K562 (cell line): ENCODE measurements at regions not wholly inside any gene's neighbourhood (a gene's known extent, or its start where the extent isn't known, plus 50 kb on each side); places are given as distances from the start of the nearest gene placed in this dataset.

ENCODE experiments used
- ATAC-seq: fragments of 200-7000 bp; cut with Tn5 transposase; 3 replicates; pipeline ENCODE4 v1.9.1; 2020; ENCODE audit warnings: moderate library complexity
- BruUV-seq: library from RNA; stranded (reverse); fragments of 400-500 nt; replicated peaks from 2 replicates; lab custom pipeline; 2021; lab: Mats Ljungman, UMichigan
- CTCF ChIA-PET: fragments of 300-600 bp; formaldehyde crosslinking; extraction: SDS; loops from one replicate; lab custom pipeline; 2021; ENCODE audit warnings: low intra/inter-chr PET ratio; lab: Yijun Ruan, JAX
- POLR2A ChIA-PET: fragments of 300-600, 350-650 bp; sonication (Branson Sonifier 250); formaldehyde crosslinking; extraction: SDS; loops from one replicate; lab custom pipeline; 2021; ENCODE audit warnings: antibody characterized with exemption, inconsistent platforms; lab: Yijun Ruan, JAX
- DNase-seq, 4 experiments: peaks; one replicate each; pipeline versions ENCODE4 v3.0.0 to v3.0.0-alpha.2; 2011 to 2018; ENCODE audit warnings: low spot score in 3 of 4, mixed read lengths in 3 of 4; ENCODE audit errors: extremely low read depth in 1 of 4
- FAIRE-seq: peaks from 2 replicates; lab custom pipeline; 2011; peaks lifted over from hg19 to GRCh38; lab: Jason Lieb, UNC
- H2AFZ ChIP-seq: 2 replicates; pipeline ENCODE4 v1.6.0; 2011; ENCODE audit warnings: low read depth, low read length, control low read depth, inconsistent platforms
- H3K27ac ChIP-seq: fragments of 200-600 bp; 3 replicates; pipeline ENCODE4 v1.8.0; 2011; ENCODE audit warnings: low read depth, mild to moderate bottlenecking, control low read depth, inconsistent platforms, low read length, moderate library complexity, mixed read lengths; ENCODE audit errors: extremely low read depth
- H3K27me3 ChIP-seq, 2 experiments: fragments of 300-600 bp in 1 of 2; 2 replicates in 1 of 2; 3 replicates in 1 of 2; pipeline versions ENCODE4 v1.6.0 to v1.8.0; 2011; ENCODE audit warnings: inconsistent platforms in 2 of 2, low read length in 2 of 2, mild to moderate bottlenecking in 1 of 2, mixed read lengths in 1 of 2, moderate library complexity in 1 of 2; ENCODE audit not compliant: control insufficient read depth in 2 of 2, insufficient read depth in 2 of 2
- H3K36me3 ChIP-seq: fragments of 300-600 bp; 3 replicates; pipeline ENCODE4 v1.8.0; 2011; ENCODE audit warnings: mild to moderate bottlenecking, low read length, inconsistent platforms; ENCODE audit not compliant: control insufficient read depth, insufficient read depth
- H3K4me1 ChIP-seq, 2 experiments: fragments of 200-600 bp in 1 of 2; replicated peaks in 1 of 2; 2 replicates in 1 of 2; 3 replicates in 1 of 2; pipeline versions ENCODE4 v1.5.1 to v1.8.0; 2011; ENCODE audit warnings: inconsistent platforms in 2 of 2, low read length in 2 of 2, mild to moderate bottlenecking in 1 of 2, mixed read lengths in 1 of 2, moderate library complexity in 1 of 2; ENCODE audit not compliant: control insufficient read depth in 2 of 2, insufficient read depth in 2 of 2
- H3K4me2 ChIP-seq: 2 replicates; pipeline ENCODE4 v1.6.1; 2011; ENCODE audit warnings: low read length, control low read depth, inconsistent platforms, mixed read lengths; ENCODE audit not compliant: insufficient read depth
- H3K4me3 ChIP-seq: fragments of 200-600 bp; sonication (generic), shearing (Covaris generic); 2 replicates; pipeline ENCODE4 v1.5.1; 2016; ENCODE audit warnings: control low read depth, inconsistent platforms
- H3K79me2 ChIP-seq: fragments of 200-600 bp; 3 replicates; pipeline ENCODE4 v1.8.0; 2011; ENCODE audit warnings: low read length, inconsistent platforms; ENCODE audit not compliant: control insufficient read depth, insufficient read depth
- H3K9ac ChIP-seq, 2 experiments: 2 replicates each; pipeline versions ENCODE4 v1.6.0 to v1.6.1; 2011; ENCODE audit warnings: low read depth in 2 of 2, low read length in 2 of 2, control low read depth in 1 of 2, inconsistent platforms in 1 of 2, mild to moderate bottlenecking in 1 of 2, mixed read lengths in 1 of 2; ENCODE audit not compliant: insufficient read depth in 1 of 2
- H3K9me1 ChIP-seq: one replicate; pipeline ENCODE4 v1.6.0; 2011; ENCODE audit warnings: inconsistent platforms, mild to moderate bottlenecking, low read length, moderate library complexity; ENCODE audit not compliant: control insufficient read depth, insufficient read depth
- H3K9me3 ChIP-seq: replicated peaks from 2 replicates; pipeline ENCODE4 v1.5.1; 2011; ENCODE audit warnings: low read depth, low read length, inconsistent platforms; ENCODE audit not compliant: control insufficient read depth, insufficient read depth
- H4K20me1 ChIP-seq: replicated peaks from 2 replicates; pipeline ENCODE4 v1.6.1; 2011; ENCODE audit warnings: low read length, inconsistent platforms, mixed read lengths; ENCODE audit not compliant: control insufficient read depth, insufficient read depth
- BDP1 ChIP-seq: IDR thresholded peaks from 3 replicates; pipeline ENCODE4 v1.6.1; 2011; ENCODE audit not compliant: insufficient read length, insufficient read depth
- E2F4 ChIP-seq: sonication (generic); formaldehyde crosslinking; IDR thresholded peaks from 2 replicates; pipeline ENCODE4 v1.8.0; 2022; ENCODE audit warnings: mild to moderate bottlenecking, low read depth, missing genetic modification reagents
- GMEB1 ChIP-seq: fragments of 250-450 bp; sonication (Bioruptor Pico); IDR thresholded peaks from 2 replicates; pipeline ENCODE4 v1.4.0; 2020; ENCODE audit warnings: mild to moderate bottlenecking
- HDAC2 ChIP-seq: fragments of 450-650 bp; IDR thresholded peaks from 2 replicates; pipeline ENCODE4 v1.6.1; 2016; ENCODE audit warnings: mild to moderate bottlenecking
- PTBP1 ChIP-seq: fragments of 200-400 bp; formaldehyde crosslinking; IDR thresholded peaks from 2 replicates; pipeline ENCODE4 v1.6.1; 2017; ENCODE audit warnings: low read depth, low read length
- TFAM ChIP-seq: fragments of 250-450 bp; sonication (Bioruptor Pico); conservative IDR thresholded peaks from 2 replicates; pipeline ENCODE4 v1.5.0; 2021; ENCODE audit warnings: mild to moderate bottlenecking, moderate library complexity
- ZEB2 ChIP-seq: fragments of 450-650 bp; IDR thresholded peaks from 2 replicates; pipeline ENCODE4 v1.6.1; 2016
- ZNF778 ChIP-seq: fragments of 450-650 bp; formaldehyde crosslinking; IDR thresholded peaks from 2 replicates; pipeline ENCODE4 v1.4.0; 2020; ENCODE audit warnings: mild to moderate bottlenecking, moderate library complexity
- WGBS: fragments of 100-300 bp; shearing (Covaris generic); methylation state at CpG from one replicate; pipeline ENCODE4 v1.1.6; 2016; ENCODE audit warnings: low coverage, mixed read lengths; ENCODE audit not compliant: insufficient coverage; ENCODE audit errors: missing lambda C conversion rate; 5-methylcytosine and 5-hydroxymethylcytosine counted together
- in situ Hi-C: fragments of 300-500 bp; cut with MboI; formaldehyde crosslinking; loops from 4 replicates; pipeline ENCODE4 v1.15.0; 2018; ENCODE audit warnings: inconsistent platforms, mixed read lengths
- intact Hi-C: fragments of 100-400 bp; cut with micrococcal nuclease; formaldehyde crosslinking; loops from 2 replicates; pipeline ENCODE4 v1.14.2; 2022

GRCh38 chr10:111240348-111240747 is 163.5 kb downstream of the ADRA2A start:
- 0% methylated on average over 1 of the region's 1 CpG for WGBS
- H4K20me1 ChIP-seq: no peaks in the 10 kb centered on the region
- in situ Hi-C loops: no loop called here

More at GRCh38 chr10:111240348-111240747, 163.5 kb downstream of the ADRA2A start:
- H3K27ac ChIP-seq: no peak overlapping the region
- H3K4me2 ChIP-seq: no peak overlapping the region
- no peak overlapping the region for H2AFZ ChIP-seq
- no peaks in the 10 kb centered on the region for H3K36me3 ChIP-seq
- H3K4me3 ChIP-seq: no peak overlapping the region
- no peaks in the 10 kb centered on the region for H3K79me2 ChIP-seq
- no peaks in the 10 kb centered on the region for H3K4me1 ChIP-seq
- CTCF ChIA-PET: no interaction called here
- POLR2A ChIA-PET: interaction anchor here (0.6 kb wide), 1 partner anchor 467 kb away, joined by 3 read pairs; no protein-coding TSS in a partner anchor
- FAIRE-seq: no peak
- no peaks in the 10 kb centered on the region for H3K27me3 ChIP-seq
- TF ChIP-seq GMEB1 (CRISPR knock-in tag) (no peak), PTBP1 (no peak), BDP1 (no peak), ZNF778 (CRISPR knock-in tag) (no peak), TFAM (CRISPR knock-in tag) (no peak), ZEB2 (no peak), HDAC2 (no peak), E2F4 (CRISPR knock-in tag) (no peak)
- TF ChIP-seq, all 486 proteins: peak for 0
- no TSS peak for BruUV-seq
- Histone ChIP-seq H3K9me1 (no peaks in the 10 kb centered on the region), H3K9ac (no peak overlapping the region), H3K9me3 (no peaks in the 10 kb centered on the region)
- ATAC-seq: no peak
- intact Hi-C loops: no loop called here
- no peak for DNase-seq
